Spleen (tissue), 7 donors: ENCODE measurements at regions not wholly inside any gene's neighbourhood (a gene's known extent, or its start where the extent isn't known, plus 50 kb on each side); places are given as distances from the start of the nearest gene placed in this dataset.
"Not testable (repeated sequence)": the region's sequence is repeated elsewhere in the genome, so short reads cannot be mapped to it uniquely, and the experiment has no call there.

Source experiments
- POLR2A ChIP-seq, 3 donors: fragments of 450-650 bp; IDR thresholded peaks; one replicate each; pipeline ENCODE4 v1.5.1; 2017; ENCODE audit warnings: antibody characterized with exemption in 3 of 3, mild to moderate bottlenecking in 1 of 3
- POLR2AphosphoS5 ChIP-seq, 3 donors: sonication (generic); formaldehyde crosslinking; IDR thresholded peaks; one replicate each; pipeline ENCODE4 v1.5.1; 2017; ENCODE audit warnings: antibody characterized with exemption in 3 of 3
- TF ChIP-seq, protein P1 (sequence below), 11 experiments: fragments of 200-600 bp in 7 of 11; fragments of 450-650 bp in 4 of 11; sonication (generic) in 4 of 11; IDR thresholded peaks in 8 of 11; conservative IDR thresholded peaks in 3 of 11; 1 replicate in 7 of 11; 2 replicates in 4 of 11; pipeline versions ENCODE4 v1.4.0 to v1.8.0; 2016 to 2021; ENCODE audit warnings: antibody characterized with exemption in 11 of 11, inconsistent platforms in 4 of 11, mild to moderate bottlenecking in 1 of 11
- donor health status: DM: no; HTN: no; CAD: no; lungs with moderate emphysema.
- donor health status: DM: no; HTN: no; CAD: no.
- donor health status: DM: no; HTN: no; CAD: no.

DNA sequence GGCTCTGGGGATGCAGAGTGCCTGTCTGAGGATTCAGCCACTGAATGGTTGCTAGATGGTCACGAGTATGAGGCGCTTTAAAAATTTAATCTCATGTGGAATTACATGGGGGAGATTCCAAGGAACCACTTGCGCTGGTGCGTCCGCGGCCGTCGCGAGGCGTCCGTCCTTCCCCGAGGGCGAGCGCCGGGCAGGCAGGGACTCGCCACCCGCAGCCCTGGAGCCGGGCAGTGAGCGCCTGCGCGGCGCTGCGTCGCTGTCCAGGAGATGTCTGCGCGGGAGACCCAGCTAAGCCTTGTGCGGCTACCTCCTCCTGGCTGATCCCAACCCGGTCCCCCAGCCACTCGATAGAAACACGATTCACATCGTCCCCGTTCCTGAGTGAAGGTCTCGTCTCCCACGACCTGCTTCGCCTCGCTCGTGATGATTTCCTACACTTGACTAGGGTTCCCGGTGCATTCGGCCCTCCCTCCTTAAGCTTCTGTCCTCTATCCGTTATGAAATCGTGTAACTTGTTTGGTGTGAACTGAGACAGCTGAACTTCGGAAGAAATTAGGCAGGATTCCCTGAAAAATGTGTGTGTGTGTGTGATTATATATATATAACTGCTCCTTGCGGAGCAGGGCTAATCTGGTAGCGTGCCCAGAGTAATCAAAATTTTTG, 536.4 kb downstream of the PRIM2 start:
- TF ChIP-seq, protein P1, sequence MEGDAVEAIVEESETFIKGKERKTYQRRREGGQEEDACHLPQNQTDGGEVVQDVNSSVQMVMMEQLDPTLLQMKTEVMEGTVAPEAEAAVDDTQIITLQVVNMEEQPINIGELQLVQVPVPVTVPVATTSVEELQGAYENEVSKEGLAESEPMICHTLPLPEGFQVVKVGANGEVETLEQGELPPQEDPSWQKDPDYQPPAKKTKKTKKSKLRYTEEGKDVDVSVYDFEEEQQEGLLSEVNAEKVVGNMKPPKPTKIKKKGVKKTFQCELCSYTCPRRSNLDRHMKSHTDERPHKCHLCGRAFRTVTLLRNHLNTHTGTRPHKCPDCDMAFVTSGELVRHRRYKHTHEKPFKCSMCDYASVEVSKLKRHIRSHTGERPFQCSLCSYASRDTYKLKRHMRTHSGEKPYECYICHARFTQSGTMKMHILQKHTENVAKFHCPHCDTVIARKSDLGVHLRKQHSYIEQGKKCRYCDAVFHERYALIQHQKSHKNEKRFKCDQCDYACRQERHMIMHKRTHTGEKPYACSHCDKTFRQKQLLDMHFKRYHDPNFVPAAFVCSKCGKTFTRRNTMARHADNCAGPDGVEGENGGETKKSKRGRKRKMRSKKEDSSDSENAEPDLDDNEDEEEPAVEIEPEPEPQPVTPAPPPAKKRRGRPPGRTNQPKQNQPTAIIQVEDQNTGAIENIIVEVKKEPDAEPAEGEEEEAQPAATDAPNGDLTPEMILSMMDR (IDR thresholded peaks at IDR 0.05 in 8 of 11, conservative IDR thresholded peaks at IDR 0.05 in 3 of 11), result not testable (repeated sequence)
- not testable (repeated sequence) for TF ChIP-seq POLR2A, POLR2AphosphoS5 (IDR thresholded peaks at IDR 0.05)
